Activated naive CD4-positive, alpha-beta T cell treated with anti-CD3 and anti-CD28 coated beads, Interleukin-2, amount 10 ng/mL, durations not matched to agents 7 days and 5 days (primary cell): ENCODE measurements at regions not wholly inside any gene's neighbourhood (a gene's known extent, or its start where the extent isn't known, plus 50 kb on each side); places are given as distances from the start of the nearest gene placed in this dataset.
"Not testable (repeated sequence)": the region's sequence is repeated elsewhere in the genome, so short reads cannot be mapped to it uniquely, and the experiment has no call there.

Experiments used
- CTCF ChIA-PET: fragments of 350-600 bp; sonication (Branson Sonifier 250); formaldehyde crosslinking; loops from one replicate; lab custom pipeline; 2021; ENCODE audit warnings: antibody characterized with exemption; lab: Charles Lee
- DNase-seq: peaks from one replicate; pipeline ENCODE4 v3.0.0-alpha.2; 2020
- H3K27ac Mint-ChIP-seq: one replicate; pipeline ENCODE4 v1.8.0; 2021; ENCODE audit warnings: mild to moderate bottlenecking, moderate library complexity, mixed read lengths
- H3K27me3 Mint-ChIP-seq: one replicate; pipeline ENCODE4 v1.8.0; 2021; ENCODE audit warnings: mild to moderate bottlenecking, mixed read lengths
- H3K36me3 Mint-ChIP-seq: one replicate; pipeline ENCODE4 v1.8.0; 2021; ENCODE audit warnings: mixed read lengths
- H3K4me1 Mint-ChIP-seq: one replicate; pipeline ENCODE4 v1.8.0; 2021; ENCODE audit warnings: mixed read lengths
- H3K4me3 Mint-ChIP-seq: one replicate; pipeline ENCODE4 v1.8.0; 2021; ENCODE audit warnings: mild to moderate bottlenecking, moderate library complexity, mixed read lengths
- H3K9me3 Mint-ChIP-seq: one replicate; pipeline ENCODE4 v1.8.0; 2021; ENCODE audit warnings: mixed read lengths

- H3K27me3 Mint-ChIP-seq, CTCF ChIA-PET, H3K4me1 Mint-ChIP-seq, H3K9me3 Mint-ChIP-seq, DNase-seq, H3K36me3 Mint-ChIP-seq, H3K4me3 Mint-ChIP-seq, H3K27ac Mint-ChIP-seq: not testable (repeated sequence)
Measured at GRCh38 chr15:36195361-36196007, 383.9 kb upstream of the CDIN1 start.

GRCh38 chr15:36208868-36209582 is 370.4 kb upstream of the CDIN1 start:
- no peak for DNase-seq
- H3K4me3 Mint-ChIP-seq = no peak overlapping the region
- no peaks in the 10 kb centered on the region for H3K4me1 Mint-ChIP-seq
- no peaks in the 10 kb centered on the region for H3K36me3 Mint-ChIP-seq
- no peaks in the 10 kb centered on the region for H3K9me3 Mint-ChIP-seq
- no peak overlapping the region for H3K27ac Mint-ChIP-seq
- no peaks in the 10 kb centered on the region for H3K27me3 Mint-ChIP-seq
- CTCF ChIA-PET = no interaction called here

GRCh38 chr15:36210426-36210825 is 369.0 kb upstream of the CDIN1 start:
- no peaks in the 10 kb centered on the region for H3K27me3 Mint-ChIP-seq
- H3K9me3 Mint-ChIP-seq = no peaks in the 10 kb centered on the region
- no peak overlapping the region for H3K27ac Mint-ChIP-seq
- CTCF ChIA-PET = interaction anchor here (0.6 kb wide), 1 partner anchor 97 kb away, joined by 3 read pairs; no protein-coding TSS in a partner anchor
- no peaks in the 10 kb centered on the region for H3K4me1 Mint-ChIP-seq
- DNase-seq = no peak
- no peak overlapping the region for H3K4me3 Mint-ChIP-seq
- H3K36me3 Mint-ChIP-seq = no peaks in the 10 kb centered on the region

- H3K27ac Mint-ChIP-seq = no peak overlapping the region
- H3K9me3 Mint-ChIP-seq = peaks cover 6% of the 10 kb centered on the region
- no peaks in the 10 kb centered on the region for H3K36me3 Mint-ChIP-seq
- H3K27me3 Mint-ChIP-seq = no peaks in the 10 kb centered on the region
- CTCF ChIA-PET = no interaction called here
- no peak overlapping the region for H3K4me3 Mint-ChIP-seq
- no peaks in the 10 kb centered on the region for H3K4me1 Mint-ChIP-seq
- no peak for DNase-seq
Measured at GRCh38 chr15:36218322-36218721, 361.1 kb upstream of the CDIN1 start.

- no peak overlapping the region for H3K4me3 Mint-ChIP-seq
- H3K36me3 Mint-ChIP-seq = no peaks in the 10 kb centered on the region
- peaks cover 6% of the 10 kb centered on the region for H3K9me3 Mint-ChIP-seq
- CTCF ChIA-PET = no interaction called here
- no peaks in the 10 kb centered on the region for H3K27me3 Mint-ChIP-seq
- no peaks in the 10 kb centered on the region for H3K4me1 Mint-ChIP-seq
- DNase-seq = no peak
- H3K27ac Mint-ChIP-seq = no peak overlapping the region
Measured at GRCh38 chr15:36218991-36219390, 360.4 kb upstream of the CDIN1 start.

- H3K27me3 Mint-ChIP-seq = no peaks in the 10 kb centered on the region
- CTCF ChIA-PET = no interaction called here
- no peaks in the 10 kb centered on the region for H3K4me1 Mint-ChIP-seq
- no peak overlapping the region for H3K4me3 Mint-ChIP-seq
- no peak for DNase-seq
- no peaks in the 10 kb centered on the region for H3K36me3 Mint-ChIP-seq
- H3K9me3 Mint-ChIP-seq = peaks cover 6% of the 10 kb centered on the region
- no peak overlapping the region for H3K27ac Mint-ChIP-seq
Measured at GRCh38 chr15:36221992-36222391, 357.4 kb upstream of the CDIN1 start.

- Mint-ChIP-seq H3K4me1 (no peaks in the 10 kb centered on the region), H3K9me3 (peaks cover 2% of the 10 kb centered on the region), H3K36me3 (no peaks in the 10 kb centered on the region), H3K4me3 (no peak overlapping the region), H3K27me3 (no peaks in the 10 kb centered on the region), H3K27ac (no peak overlapping the region)
- DNase-seq = no peak
- CTCF ChIA-PET = no interaction called here
Measured at GRCh38 chr15:36230776-36231175, 348.6 kb upstream of the CDIN1 start.

GRCh38 chr15:36232491-36232890 is 346.9 kb upstream of the CDIN1 start:
- Mint-ChIP-seq H3K4me3 (no peak overlapping the region), H3K4me1 (no peaks in the 10 kb centered on the region), H3K27me3 (no peaks in the 10 kb centered on the region), H3K9me3 (peaks cover 2% of the 10 kb centered on the region), H3K27ac (no peak overlapping the region), H3K36me3 (no peaks in the 10 kb centered on the region)
- CTCF ChIA-PET = no interaction called here
- DNase-seq = no peak

GRCh38 chr15:36234743-36235142 is 344.7 kb upstream of the CDIN1 start:
- DNase-seq = no peak
- Mint-ChIP-seq H3K27me3 (no peaks in the 10 kb centered on the region), H3K4me3 (no peak overlapping the region), H3K9me3 (peaks cover 2% of the 10 kb centered on the region), H3K27ac (no peak overlapping the region), H3K36me3 (no peaks in the 10 kb centered on the region), H3K4me1 (no peaks in the 10 kb centered on the region)
- CTCF ChIA-PET = no interaction called here

- no peak overlapping the region for H3K4me3 Mint-ChIP-seq
- no peak for DNase-seq
- H3K27me3 Mint-ChIP-seq = no peaks in the 10 kb centered on the region
- CTCF ChIA-PET = no interaction called here
- H3K27ac Mint-ChIP-seq = no peak overlapping the region
- peaks cover 2% of the 10 kb centered on the region for H3K9me3 Mint-ChIP-seq
- H3K36me3 Mint-ChIP-seq = no peaks in the 10 kb centered on the region
- no peaks in the 10 kb centered on the region for H3K4me1 Mint-ChIP-seq
Measured at GRCh38 chr15:36235173-36235572, 344.3 kb upstream of the CDIN1 start.

GRCh38 chr15:36239509-36239908 is 339.9 kb upstream of the CDIN1 start:
- no peak overlapping the region for H3K4me3 Mint-ChIP-seq
- CTCF ChIA-PET = no interaction called here
- no peaks in the 10 kb centered on the region for H3K36me3 Mint-ChIP-seq
- no peak overlapping the region for H3K27ac Mint-ChIP-seq
- peaks cover 3% of the 10 kb centered on the region for H3K9me3 Mint-ChIP-seq
- DNase-seq = no peak
- H3K27me3 Mint-ChIP-seq = no peaks in the 10 kb centered on the region
- H3K4me1 Mint-ChIP-seq = no peaks in the 10 kb centered on the region

GRCh38 chr15:36251450-36251849 is 328.0 kb upstream of the CDIN1 start:
- no peak for DNase-seq
- no peaks in the 10 kb centered on the region for H3K36me3 Mint-ChIP-seq
- no peaks in the 10 kb centered on the region for H3K27me3 Mint-ChIP-seq
- no peaks in the 10 kb centered on the region for H3K9me3 Mint-ChIP-seq
- CTCF ChIA-PET = no interaction called here
- no peak overlapping the region for H3K4me3 Mint-ChIP-seq
- no peak overlapping the region for H3K27ac Mint-ChIP-seq
- no peaks in the 10 kb centered on the region for H3K4me1 Mint-ChIP-seq

GRCh38 chr15:36252146-36252711 is 327.2 kb upstream of the CDIN1 start:
- no peak for DNase-seq
- H3K27me3 Mint-ChIP-seq = no peaks in the 10 kb centered on the region
- no peaks in the 10 kb centered on the region for H3K36me3 Mint-ChIP-seq
- CTCF ChIA-PET = no interaction called here
- H3K9me3 Mint-ChIP-seq = no peaks in the 10 kb centered on the region
- H3K27ac Mint-ChIP-seq = no peak overlapping the region
- no peaks in the 10 kb centered on the region for H3K4me1 Mint-ChIP-seq
- no peak overlapping the region for H3K4me3 Mint-ChIP-seq

- H3K4me1 Mint-ChIP-seq = no peaks in the 10 kb centered on the region
- H3K4me3 Mint-ChIP-seq = no peak overlapping the region
- H3K36me3 Mint-ChIP-seq = no peaks in the 10 kb centered on the region
- DNase-seq = no peak
- no peaks in the 10 kb centered on the region for H3K27me3 Mint-ChIP-seq
- no peaks in the 10 kb centered on the region for H3K9me3 Mint-ChIP-seq
- no peak overlapping the region for H3K27ac Mint-ChIP-seq
- CTCF ChIA-PET = no interaction called here
Measured at GRCh38 chr15:36254426-36254825, 325.0 kb upstream of the CDIN1 start.

- CTCF ChIA-PET = no interaction called here
- Mint-ChIP-seq H3K36me3 (no peaks in the 10 kb centered on the region), H3K4me1 (no peaks in the 10 kb centered on the region), H3K27me3 (no peaks in the 10 kb centered on the region), H3K9me3 (no peaks in the 10 kb centered on the region), H3K27ac (no peak overlapping the region), H3K4me3 (no peak overlapping the region)
- no peak for DNase-seq
Measured at GRCh38 chr15:36256404-36256807, 323.0 kb upstream of the CDIN1 start.
